ENCODE measurements at regions not wholly inside any gene's neighbourhood (a gene's known extent, or its start where the extent isn't known, plus 50 kb on each side); places are given as distances from the start of the nearest gene placed in this dataset.
"Not testable (repeated sequence)": the region's sequence is repeated elsewhere in the genome, so short reads cannot be mapped to it uniquely, and the experiment has no call there.

- peak; percentile 29 for DNase-seq
Observed at GRCh38 chr12:20154052-20154451, 214.3 kb upstream of the PDE3A start.

GRCh38 chr12:20155374-20155773 is 213.0 kb upstream of the PDE3A start:
- no peak for DNase-seq

GRCh38 chr12:20160899-20161298 is 207.4 kb upstream of the PDE3A start:
- DNase-seq: not testable (repeated sequence)

GRCh38 chr12:20174528-20175175 is 193.7 kb upstream of the PDE3A start:
- DNase-seq: no peak

- DNase-seq: no peak
Observed at GRCh38 chr12:20175704-20176388, 192.5 kb upstream of the PDE3A start.

GRCh38 chr12:20181416-20182180 is 186.7 kb upstream of the PDE3A start:
- no peak for DNase-seq

- no peak for DNase-seq
Observed at GRCh38 chr12:20183563-20183962, 184.8 kb upstream of the PDE3A start.

GRCh38 chr12:20184514-20184913 is 183.8 kb upstream of the PDE3A start:
- no peak for DNase-seq

GRCh38 chr12:20187456-20187855 is 180.9 kb upstream of the PDE3A start:
- peak; percentile 67 for DNase-seq

GRCh38 chr12:20188930-20189653 is 179.2 kb upstream of the PDE3A start:
- peak; percentile 49 for DNase-seq

GRCh38 chr12:20189767-20190166 is 178.6 kb upstream of the PDE3A start:
- DNase-seq: no peak

GRCh38 chr12:20194171-20194570 is 174.2 kb upstream of the PDE3A start:
- DNase-seq: no peak

- no peak for DNase-seq
Observed at GRCh38 chr12:20196767-20197166, 171.6 kb upstream of the PDE3A start.

GRCh38 chr12:20197411-20197810 is 170.9 kb upstream of the PDE3A start:
- no peak for DNase-seq

GRCh38 chr12:20199780-20200179 is 168.6 kb upstream of the PDE3A start:
- no peak for DNase-seq

GRCh38 chr12:20201733-20202132 is 166.6 kb upstream of the PDE3A start:
- no peak for DNase-seq

GRCh38 chr12:20205854-20206253 is 162.5 kb upstream of the PDE3A start:
- no peak for DNase-seq

- no peak for DNase-seq
Observed at GRCh38 chr12:20206410-20206809, 161.9 kb upstream of the PDE3A start.

GRCh38 chr12:20210621-20211215 is 157.6 kb upstream of the PDE3A start:
- peak; percentile 74 for DNase-seq

- DNase-seq: peak; percentile 13
Observed at GRCh38 chr12:20211541-20211940, 156.8 kb upstream of the PDE3A start.

- DNase-seq: peak; percentile 35
Observed at GRCh38 chr12:20211981-20212421, 156.3 kb upstream of the PDE3A start.

- peak; percentile 92 for DNase-seq
Observed at GRCh38 chr12:20212658-20213555, 155.4 kb upstream of the PDE3A start.
